D721Med (cell line): ENCODE measurements at regions not wholly inside any gene's neighbourhood (a gene's known extent, or its start where the extent isn't known, plus 50 kb on each side); places are given as distances from the start of the nearest gene placed in this dataset.

Experiments
- DNase-seq: peaks from one replicate; pipeline ENCODE4 v3.0.0; 2011; ENCODE audit warnings: low spot score; ENCODE audit not compliant: insufficient read length
- FAIRE-seq: peaks from 2 replicates; lab custom pipeline; 2011; peaks lifted over from hg19 to GRCh38; lab: Jason Lieb, UNC
- TF ChIP-seq, protein P1 (sequence below): IDR thresholded peaks from 2 replicates; pipeline ENCODE4 v1.5.1; 2012; ENCODE audit warnings: mild to moderate bottlenecking, control low read depth; ENCODE audit not compliant: insufficient read depth; ENCODE audit errors: missing control alignments

DNA sequence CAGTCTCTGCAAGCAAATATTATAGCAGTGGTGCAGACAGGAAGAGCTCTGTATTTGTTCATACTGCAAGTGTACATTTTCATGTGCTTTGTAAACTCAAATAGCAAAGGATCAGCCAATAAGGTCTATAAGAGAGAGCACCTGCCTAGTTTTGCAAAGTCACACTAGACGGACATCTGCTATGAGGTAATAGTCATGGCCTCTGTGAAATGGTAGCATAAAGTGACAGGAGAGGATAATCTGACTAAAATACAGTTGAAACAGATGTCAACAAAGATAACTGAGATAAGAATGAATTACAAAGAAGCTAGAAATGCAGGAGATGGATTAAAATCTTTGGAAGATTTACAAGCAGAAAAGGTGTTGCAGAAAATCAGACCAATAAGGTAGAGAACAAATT is 70.6 kb upstream of the SPON1 start:
- FAIRE-seq (no peak), DNase-seq (no peak)
- TF ChIP-seq, protein P1, sequence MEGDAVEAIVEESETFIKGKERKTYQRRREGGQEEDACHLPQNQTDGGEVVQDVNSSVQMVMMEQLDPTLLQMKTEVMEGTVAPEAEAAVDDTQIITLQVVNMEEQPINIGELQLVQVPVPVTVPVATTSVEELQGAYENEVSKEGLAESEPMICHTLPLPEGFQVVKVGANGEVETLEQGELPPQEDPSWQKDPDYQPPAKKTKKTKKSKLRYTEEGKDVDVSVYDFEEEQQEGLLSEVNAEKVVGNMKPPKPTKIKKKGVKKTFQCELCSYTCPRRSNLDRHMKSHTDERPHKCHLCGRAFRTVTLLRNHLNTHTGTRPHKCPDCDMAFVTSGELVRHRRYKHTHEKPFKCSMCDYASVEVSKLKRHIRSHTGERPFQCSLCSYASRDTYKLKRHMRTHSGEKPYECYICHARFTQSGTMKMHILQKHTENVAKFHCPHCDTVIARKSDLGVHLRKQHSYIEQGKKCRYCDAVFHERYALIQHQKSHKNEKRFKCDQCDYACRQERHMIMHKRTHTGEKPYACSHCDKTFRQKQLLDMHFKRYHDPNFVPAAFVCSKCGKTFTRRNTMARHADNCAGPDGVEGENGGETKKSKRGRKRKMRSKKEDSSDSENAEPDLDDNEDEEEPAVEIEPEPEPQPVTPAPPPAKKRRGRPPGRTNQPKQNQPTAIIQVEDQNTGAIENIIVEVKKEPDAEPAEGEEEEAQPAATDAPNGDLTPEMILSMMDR = no peak

DNA sequence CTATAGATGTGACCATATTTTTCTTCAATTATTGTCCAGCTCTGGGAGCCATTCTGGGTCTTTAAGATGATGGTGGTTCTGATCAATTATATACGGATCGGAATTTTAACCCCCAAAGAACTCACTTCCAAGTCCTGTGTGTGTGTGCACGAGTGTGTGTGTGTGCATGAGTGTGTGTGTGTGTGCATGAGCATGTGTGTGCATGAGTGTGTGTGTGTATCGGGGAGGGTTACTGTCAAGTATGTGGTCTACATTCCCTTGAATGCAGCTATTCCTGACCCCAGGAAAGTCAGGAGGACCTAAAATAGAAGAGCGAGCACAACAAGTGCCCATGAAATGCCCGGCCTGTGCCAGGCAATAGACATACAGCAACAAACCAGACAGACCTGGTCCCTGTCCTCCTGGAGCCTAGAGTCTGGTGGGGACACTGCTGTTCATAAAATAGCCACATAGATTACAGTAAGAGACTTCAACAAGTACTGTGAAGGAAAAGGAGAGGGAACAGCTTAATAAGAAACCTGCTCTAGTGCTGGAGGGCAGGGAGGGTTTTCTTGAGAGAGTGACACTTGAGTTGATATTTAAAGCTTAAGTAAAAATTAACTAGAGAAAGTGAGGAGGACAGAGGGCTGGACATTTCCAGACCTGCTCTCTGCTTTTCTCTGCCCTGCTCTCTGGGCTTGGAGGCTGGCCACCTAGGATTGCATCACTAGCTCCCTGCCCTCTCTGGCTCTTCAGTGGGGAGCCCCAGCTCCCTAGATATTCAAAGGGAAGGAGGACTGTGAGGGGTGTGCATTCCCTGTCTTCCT is 66.1 kb upstream of the SPON1 start:
- TF ChIP-seq, protein P1 = no peak
- FAIRE-seq (no peak), DNase-seq (no peak)

DNA sequence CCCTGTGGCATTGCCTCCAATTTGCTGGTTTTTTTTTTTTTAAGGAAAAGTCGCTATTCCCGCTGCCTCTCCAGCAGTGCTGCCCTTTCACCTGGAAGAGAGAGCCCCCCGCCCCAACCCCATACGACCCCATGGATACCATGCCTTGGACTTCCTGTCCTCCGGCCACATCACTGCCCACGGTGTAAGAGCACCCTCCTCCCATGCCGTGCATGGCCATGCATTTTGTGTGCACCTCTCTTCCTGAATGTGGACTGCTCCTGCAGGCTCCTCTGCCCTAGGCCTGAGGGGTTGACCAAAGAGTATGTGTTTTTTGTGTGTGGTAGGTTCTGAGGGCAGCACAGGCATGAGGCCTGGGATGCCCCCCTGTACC is 65.6 kb upstream of the SPON1 start:
- TF ChIP-seq, protein P1 = no peak
- FAIRE-seq (no peak), DNase-seq (no peak)

DNA sequence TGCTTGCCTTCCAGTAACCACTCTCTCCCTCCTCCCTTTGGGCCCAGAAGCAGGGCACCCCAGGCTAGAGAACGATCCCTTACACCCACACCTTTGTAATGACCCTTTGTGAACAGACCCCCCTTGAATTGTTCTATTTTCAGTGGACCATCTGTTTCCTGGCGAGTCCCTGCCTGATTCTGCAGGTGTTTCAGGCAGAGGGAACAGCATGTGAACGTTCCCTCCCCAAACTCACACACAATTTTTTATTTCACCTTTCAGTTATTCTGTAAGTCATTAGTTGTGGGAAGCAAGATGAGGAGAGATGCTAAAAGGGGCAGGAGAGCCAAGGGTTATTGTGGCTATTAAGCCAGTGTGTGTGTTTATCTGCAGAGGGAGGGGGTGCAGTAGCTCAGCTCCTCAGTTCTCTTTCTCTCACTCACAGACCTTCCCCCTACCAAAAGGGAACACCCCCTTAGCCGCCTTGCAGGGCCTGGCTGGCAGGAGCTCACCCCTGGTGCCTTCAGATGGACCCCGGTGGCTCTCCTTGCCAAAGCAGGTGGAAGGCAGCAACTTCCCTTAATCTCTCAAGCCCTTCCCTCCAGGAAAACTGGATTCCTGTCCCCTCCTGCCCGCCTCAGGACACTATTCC is 64.8 kb upstream of the SPON1 start:
- DNase-seq = no peak

DNA sequence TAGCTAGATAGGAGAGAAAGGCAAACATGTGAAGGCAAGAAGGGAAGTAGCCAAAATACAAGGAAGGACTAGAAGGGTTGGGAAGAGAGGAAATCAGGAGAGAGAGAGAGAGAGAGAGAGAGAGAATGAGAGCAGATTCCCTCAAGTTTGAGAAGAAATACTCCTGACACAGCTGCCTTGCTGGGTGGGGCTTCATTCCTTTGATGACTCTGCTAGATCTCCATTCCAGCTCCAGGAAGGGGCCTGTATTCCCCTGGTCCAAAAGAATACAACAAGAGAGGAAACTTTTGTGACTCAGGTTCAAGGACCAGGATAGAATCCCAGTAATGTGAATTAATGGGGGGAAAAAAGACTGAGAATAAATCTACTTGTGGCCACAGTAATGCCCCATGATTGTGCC is 62.9 kb upstream of the SPON1 start:
- DNase-seq (no peak), FAIRE-seq (no peak)
- TF ChIP-seq, protein P1 = no peak

More for the DNA sequence above, 64.8 kb upstream of the SPON1 start:
- TF ChIP-seq, protein P1 = no peak
- no peak for FAIRE-seq

DNA sequence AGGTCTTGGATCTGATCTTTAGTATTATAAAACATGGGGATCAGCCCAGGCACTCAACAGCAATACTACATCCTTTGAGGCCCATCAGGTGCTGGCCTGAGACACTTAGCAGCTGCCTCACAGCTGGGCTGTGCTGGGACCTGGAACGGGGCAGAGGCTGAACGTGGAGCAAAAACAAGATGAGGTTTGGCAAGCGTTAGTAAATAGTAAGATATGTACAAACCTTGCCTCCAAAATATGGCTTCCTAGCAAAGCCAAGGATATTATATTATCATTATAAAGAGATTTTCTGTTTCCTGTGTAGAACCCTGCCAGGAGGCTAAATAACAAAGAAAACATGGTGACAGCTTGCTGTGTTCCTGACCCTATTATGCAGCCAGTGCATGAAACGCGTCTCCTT is 60.0 kb upstream of the SPON1 start:
- FAIRE-seq (no peak), DNase-seq (no peak)
- TF ChIP-seq, protein P1 = no peak
